ENCODE measurements at regions not wholly inside any gene's neighbourhood (a gene's known extent, or its start where the extent isn't known, plus 50 kb on each side); places are given as distances from the start of the nearest gene placed in this dataset.
"Not testable (repeated sequence)": the region's sequence is repeated elsewhere in the genome, so short reads cannot be mapped to it uniquely, and the experiment has no call there.

GRCh38 chr2:185268651-185269050 lies 470.0 kb upstream of the FSIP2 start:
- H3K4me1 ChIP-seq: no peaks in the 10 kb centered on the region
- peaks cover 0 to 4% (median 0%) of the 10 kb centered on the region in 3 donors for H3K9me3 ChIP-seq
- no peaks in the 10 kb centered on the region for H3K36me3 ChIP-seq (replicated peaks in 1 of 2; ENCODE audit: insufficient read depth in 1 of 2, low read depth in 2 of 2)
- intact Hi-C loops (cut with DNase I): no loop called here
- TF ChIP-seq POLR2A (IDR thresholded peaks at IDR 0.05) (no peak), CTCF (IDR thresholded peaks at IDR 0.05) (no peak)
- ATAC-seq (no peak), DNase-seq (no peak)
- no peak overlapping the region for H3K4me3 ChIP-seq
- no peak overlapping the region for H3K27ac ChIP-seq
- no peaks in the 10 kb centered on the region for H3K27me3 ChIP-seq
- WGBS, 2 donors: 84 to 94% methylated on average over 3 of the region's 3 CpGs

GRCh38 chr2:185274718-185275484 lies 463.7 kb upstream of the FSIP2 start:
- WGBS, 2 donors: 66 to 67% methylated on average over 4 of the region's 4 CpGs
- H3K27ac ChIP-seq: peak overlapping the region in 2 of 4 donors; percentile 44 to 62

GRCh38 chr2:185275979-185276378 lies 462.6 kb upstream of the FSIP2 start:
- H3K4me1 ChIP-seq: peaks cover 29% of the 10 kb centered on the region
- H3K27ac ChIP-seq: peak overlapping the region in 2 of 4 donors; percentile 33 to 62
- H3K4me3 ChIP-seq; H3K36me3 ChIP-seq (replicated peaks in 1 of 2; ENCODE audit: insufficient read depth in 1 of 2, low read depth in 2 of 2); intact Hi-C loops (cut with DNase I); H3K27me3 ChIP-seq; H3K9me3 ChIP-seq: not testable (repeated sequence)
- ATAC-seq: peak; percentile 75
- WGBS, 2 donors: 35 to 37% methylated on average over 3 of the region's 3 CpGs
- DNase-seq: peak in 3 of 4 donors; percentile 30 to 63 (median 36)

More at GRCh38 chr2:185274718-185275484, 463.7 kb upstream of the FSIP2 start:
- intact Hi-C loops (cut with DNase I): no loop called here
- Histone ChIP-seq H3K9me3 (no peaks in the 10 kb centered on the region), H3K27me3 (no peaks in the 10 kb centered on the region), H3K4me1 (peaks cover 29% of the 10 kb centered on the region), H3K4me3 (no peak overlapping the region), H3K36me3 (replicated peaks in 1 of 2; ENCODE audit: insufficient read depth in 1 of 2, low read depth in 2 of 2) (no peaks in the 10 kb centered on the region)
- DNase-seq: no peak
- ATAC-seq: peak; percentile 45
- no peak for TF ChIP-seq POLR2A (IDR thresholded peaks at IDR 0.05)
- no peak for TF ChIP-seq CTCF (IDR thresholded peaks at IDR 0.05)

- no peaks in the 10 kb centered on the region for H3K36me3 ChIP-seq (replicated peaks in 1 of 2; ENCODE audit: insufficient read depth in 1 of 2, low read depth in 2 of 2)
Observed at GRCh38 chr2:185278761-185279160, 459.8 kb upstream of the FSIP2 start.

GRCh38 chr2:185279999-185280398 lies 458.6 kb upstream of the FSIP2 start:
- ATAC-seq: no peak
- H3K27ac ChIP-seq: no peak overlapping the region
- intact Hi-C loops (cut with DNase I): no loop called here
- no peaks in the 10 kb centered on the region for H3K9me3 ChIP-seq
- H3K4me3 ChIP-seq: no peak overlapping the region
- H3K4me1 ChIP-seq: peaks cover 23% of the 10 kb centered on the region
- no peak for DNase-seq
- no peaks in the 10 kb centered on the region for H3K36me3 ChIP-seq (replicated peaks in 1 of 2; ENCODE audit: insufficient read depth in 1 of 2, low read depth in 2 of 2)
- peak; percentile 21 to 65 (median 53) for TF ChIP-seq CTCF (IDR thresholded peaks at IDR 0.05)
- TF ChIP-seq POLR2A (IDR thresholded peaks at IDR 0.05): no peak
- no peaks in the 10 kb centered on the region for H3K27me3 ChIP-seq

More at GRCh38 chr2:185278761-185279160, 459.8 kb upstream of the FSIP2 start:
- intact Hi-C loops (cut with DNase I): no loop called here
- Histone ChIP-seq H3K9me3 (no peaks in the 10 kb centered on the region), H3K4me1 (peaks cover 29% of the 10 kb centered on the region), H3K27me3 (no peaks in the 10 kb centered on the region), H3K4me3 (no peak overlapping the region), H3K27ac (no peak overlapping the region)
- ATAC-seq: no peak
- TF ChIP-seq POLR2A (IDR thresholded peaks at IDR 0.05) (no peak), CTCF (IDR thresholded peaks at IDR 0.05) (no peak)
- DNase-seq: no peak
- WGBS, 2 donors: 51 to 64% methylated on average over 2 of the region's 2 CpGs

All from body of pancreas (tissue), 4 donors.